Stimulated activated naive CD4-positive, alpha-beta T cell treated with Interleukin-2 at 50 U/mL for 16 hours (primary cell): ENCODE measurements at regions not wholly inside any gene's neighbourhood (a gene's known extent, or its start where the extent isn't known, plus 50 kb on each side); places are given as distances from the start of the nearest gene placed in this dataset.
"Not testable (repeated sequence)": the region's sequence is repeated elsewhere in the genome, so short reads cannot be mapped to it uniquely, and the experiment has no call there.

Source experiments
- DNase-seq: peaks from one replicate; lab custom pipeline; 2025; lab: John Stamatoyannopoulos, UW

- DNase-seq: no peak
Observed at GRCh38 chrX:896256-896655, 265.7 kb downstream of the SHOX start.

GRCh38 chrX:889966-890651 lies 259.5 kb downstream of the SHOX start:
- no peak for DNase-seq

DNA sequence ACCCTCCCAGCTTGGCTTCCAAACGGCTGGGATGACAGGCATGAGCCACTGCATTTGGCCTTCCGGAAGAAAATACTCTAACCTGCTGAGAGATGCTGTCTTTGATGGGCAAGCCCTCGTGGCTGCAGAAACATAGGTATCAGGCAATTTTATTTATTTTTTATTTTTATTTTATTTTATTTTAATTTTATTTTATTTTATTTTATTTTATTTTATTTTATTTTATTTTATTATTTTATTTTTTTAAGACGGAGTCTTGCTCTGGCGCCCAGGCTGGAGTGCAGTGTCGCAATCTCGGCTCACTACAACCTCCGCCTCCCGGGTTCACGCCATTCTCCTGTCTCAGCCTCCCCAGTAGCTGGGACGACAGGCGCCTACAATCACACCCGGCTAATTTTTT lies 257.1 kb downstream of the SHOX start:
- not testable (repeated sequence) for DNase-seq

DNA sequence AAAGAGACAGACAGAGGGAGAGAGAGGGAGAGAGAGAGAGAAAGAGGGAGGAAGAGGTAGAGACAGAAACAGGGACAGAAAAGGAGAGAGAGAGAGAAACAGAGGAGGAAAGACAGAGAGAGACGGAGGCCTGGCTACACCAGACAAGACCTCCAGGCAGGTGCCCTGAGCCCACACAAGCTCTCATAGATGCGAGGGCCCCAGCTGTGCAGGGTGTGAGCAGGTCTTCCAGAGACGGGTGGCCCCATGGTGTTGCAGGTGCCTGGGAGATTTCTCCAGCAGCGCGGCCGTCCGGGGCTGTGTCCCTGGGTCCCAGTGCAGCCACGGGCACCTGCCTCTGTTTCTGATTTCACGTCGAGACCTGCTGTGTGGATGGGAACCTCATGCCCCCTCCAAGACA lies 253.0 kb downstream of the SHOX start:
- no peak for DNase-seq

DNA sequence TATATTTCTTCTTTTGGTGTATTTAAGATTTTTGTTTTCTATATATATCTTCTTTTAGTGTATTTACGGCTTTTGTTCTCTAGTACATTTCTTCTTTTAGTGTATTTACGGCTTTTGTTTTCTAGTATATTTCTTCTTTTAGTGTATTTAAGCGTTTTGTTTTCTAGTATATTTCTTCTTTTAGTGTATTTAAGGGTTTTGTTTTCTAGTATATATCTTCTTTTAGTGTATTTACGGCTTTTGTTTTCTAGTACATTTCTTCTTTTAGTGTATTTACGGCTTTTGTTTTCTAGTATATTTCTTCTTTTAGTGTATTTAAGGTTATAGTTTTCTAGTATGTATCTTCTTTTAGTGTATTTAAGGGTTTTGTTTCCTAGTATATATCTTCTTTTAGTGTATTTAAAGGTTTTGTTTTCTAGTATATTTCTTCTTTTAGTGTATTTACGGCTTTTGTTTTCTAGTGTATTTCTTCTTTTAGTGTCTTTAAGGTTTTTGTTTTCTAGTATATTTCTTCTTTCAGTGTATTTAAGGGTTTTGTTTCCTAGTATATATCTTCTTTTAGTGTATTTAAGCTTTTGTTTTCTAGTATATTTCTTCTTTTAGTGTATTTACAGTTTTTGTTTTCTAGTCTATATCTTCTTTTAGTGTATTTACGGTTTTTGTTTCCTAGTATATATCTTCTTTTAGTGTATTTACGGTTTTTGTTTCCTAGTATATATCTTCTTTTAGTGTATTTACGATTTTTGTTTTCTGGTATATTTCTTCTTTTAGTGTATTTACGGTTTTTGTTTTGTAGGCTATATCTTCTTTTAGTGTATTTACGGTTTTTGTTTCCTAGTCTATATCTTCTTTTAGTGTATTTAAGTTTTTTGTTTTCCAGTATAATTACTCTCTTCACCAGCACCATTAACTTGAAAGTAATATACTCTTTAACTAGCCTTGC lies 249.4 kb downstream of the SHOX start:
- not testable (repeated sequence) for DNase-seq

GRCh38 chrX:874061-874460 lies 243.5 kb downstream of the SHOX start:
- DNase-seq: no peak

- no peak for DNase-seq
Observed at GRCh38 chrX:873016-873415, 242.4 kb downstream of the SHOX start.

DNA sequence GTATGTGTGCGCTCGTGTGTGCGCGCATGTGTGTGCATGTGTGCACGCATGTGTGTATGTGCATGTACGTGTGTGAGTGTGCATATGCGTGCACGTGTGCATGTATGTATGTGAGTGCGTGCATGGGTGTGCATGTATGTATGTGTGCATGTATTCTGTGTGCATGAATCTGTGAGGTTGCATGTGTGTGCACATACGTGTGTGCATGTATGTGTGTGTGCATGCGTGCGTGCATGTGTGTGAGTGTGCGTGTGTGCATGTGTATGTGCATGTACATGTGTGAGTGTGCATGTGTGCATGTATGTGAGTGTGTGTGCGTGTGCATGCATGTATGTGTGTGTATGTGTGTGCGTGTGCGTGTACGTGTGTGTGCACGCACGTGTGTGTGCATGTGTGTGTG lies 241.5 kb downstream of the SHOX start:
- no peak for DNase-seq

DNA sequence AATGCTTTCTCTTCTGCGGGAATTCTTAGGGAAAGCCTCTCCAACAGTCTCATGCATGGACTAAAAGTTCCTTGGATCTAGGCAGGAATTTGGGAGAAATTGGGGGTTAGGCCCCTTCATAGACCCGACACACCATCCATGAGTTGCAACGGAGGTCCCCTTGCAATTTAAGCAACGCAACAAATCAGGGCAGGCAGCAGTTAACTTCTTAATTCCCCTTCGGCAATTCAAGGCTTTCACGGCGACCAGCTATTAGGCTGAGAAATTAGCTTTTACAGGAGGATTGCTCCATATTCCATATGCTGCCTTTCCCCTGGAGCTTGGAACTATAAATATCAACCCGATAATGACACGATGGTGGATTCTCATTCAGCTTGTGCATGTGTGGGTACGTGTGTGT lies 241.0 kb downstream of the SHOX start:
- DNase-seq: no peak

GRCh38 chrX:867966-868647 lies 237.5 kb downstream of the SHOX start:
- no peak for DNase-seq

- DNase-seq: no peak
Observed at GRCh38 chrX:867502-867901, 236.9 kb downstream of the SHOX start.

GRCh38 chrX:866441-866990 lies 235.9 kb downstream of the SHOX start:
- no peak for DNase-seq

- DNase-seq: no peak
Observed at GRCh38 chrX:865422-865821, 234.8 kb downstream of the SHOX start.

DNA sequence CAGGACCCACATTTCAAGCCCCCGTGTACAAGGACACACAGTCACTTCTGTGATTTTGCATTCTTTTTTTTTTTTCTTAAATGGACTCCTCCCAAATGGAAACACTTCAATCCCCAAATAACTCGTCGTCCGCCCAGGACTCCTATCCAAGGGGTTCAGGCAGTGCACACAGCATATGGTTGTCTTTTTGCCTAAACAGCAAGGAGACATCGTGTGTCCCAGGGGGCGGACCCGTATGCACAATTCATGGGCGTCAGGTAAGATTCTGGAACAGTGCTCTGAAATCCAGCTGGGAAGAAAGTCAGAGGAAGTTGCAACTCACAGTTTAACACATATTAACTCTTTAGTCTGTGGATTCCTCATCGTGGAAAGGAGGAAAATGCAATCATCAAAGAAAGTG lies 231.3 kb downstream of the SHOX start:
- DNase-seq: no peak

- DNase-seq: no peak
Observed at GRCh38 chrX:861340-861890, 230.8 kb downstream of the SHOX start.

GRCh38 chrX:859329-859728 lies 228.7 kb downstream of the SHOX start:
- DNase-seq: no peak

DNA sequence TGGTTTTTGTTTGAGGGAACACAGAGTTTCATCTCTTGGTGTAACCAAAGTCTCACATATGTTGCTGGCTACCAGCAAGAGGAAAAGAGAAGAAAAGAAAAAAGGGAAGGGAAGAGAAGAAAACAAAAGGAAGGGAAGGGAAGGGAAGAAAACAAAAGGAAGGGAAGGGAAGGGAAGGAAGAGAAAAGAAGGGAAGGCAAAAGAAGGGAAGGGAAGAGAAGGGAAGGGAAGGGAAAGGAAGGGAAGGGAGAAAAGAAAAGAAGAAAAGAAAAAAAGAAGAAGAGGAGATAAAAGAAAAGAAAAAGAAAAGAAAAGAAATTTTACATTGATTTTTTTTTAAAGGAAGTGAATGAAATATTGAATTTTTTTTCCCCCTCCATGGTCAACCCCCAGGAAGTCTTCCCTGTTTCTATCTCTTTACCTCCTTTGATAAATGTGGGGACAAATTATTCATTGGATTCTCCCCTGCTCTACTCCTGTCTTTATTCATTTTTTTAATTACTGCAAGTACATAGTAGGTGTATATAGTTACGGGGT lies 228.0 kb downstream of the SHOX start:
- DNase-seq: no peak

- DNase-seq: no peak
Observed at GRCh38 chrX:857376-857775, 226.8 kb downstream of the SHOX start.

DNA sequence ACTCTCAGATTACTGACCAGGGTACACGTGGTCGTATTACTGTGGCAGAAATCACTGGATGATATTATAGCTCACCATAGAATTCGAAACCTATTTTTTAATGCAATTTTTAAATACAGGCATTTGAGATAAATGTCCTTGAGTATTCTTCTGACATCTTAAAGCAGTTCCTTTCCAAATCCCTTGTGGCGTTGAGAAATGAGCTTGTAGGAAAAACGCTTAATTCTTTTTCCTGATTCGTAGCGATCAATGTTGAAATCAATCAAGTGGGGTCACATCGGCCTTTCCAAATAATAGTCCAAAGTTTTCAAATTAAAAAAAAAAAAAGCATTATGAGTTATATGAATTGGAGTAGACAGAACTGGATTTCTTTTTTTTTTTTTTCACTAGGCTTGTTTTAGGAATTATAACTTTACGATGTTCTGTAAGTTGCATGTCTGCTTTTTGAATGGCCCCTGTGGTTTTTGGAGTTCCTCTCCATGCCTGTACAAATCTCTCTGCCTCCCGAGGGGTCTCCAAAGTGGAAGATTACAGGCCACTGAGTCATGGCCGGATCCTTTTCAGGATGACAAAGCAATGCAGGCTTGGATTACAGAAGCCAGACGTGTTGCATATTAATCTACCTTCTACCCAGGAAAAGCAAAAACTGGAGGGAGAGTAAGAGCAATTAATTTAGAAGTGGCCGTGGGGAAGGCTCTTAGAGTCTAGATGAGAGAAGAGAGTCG lies 226.1 kb downstream of the SHOX start:
- no peak for DNase-seq

DNA sequence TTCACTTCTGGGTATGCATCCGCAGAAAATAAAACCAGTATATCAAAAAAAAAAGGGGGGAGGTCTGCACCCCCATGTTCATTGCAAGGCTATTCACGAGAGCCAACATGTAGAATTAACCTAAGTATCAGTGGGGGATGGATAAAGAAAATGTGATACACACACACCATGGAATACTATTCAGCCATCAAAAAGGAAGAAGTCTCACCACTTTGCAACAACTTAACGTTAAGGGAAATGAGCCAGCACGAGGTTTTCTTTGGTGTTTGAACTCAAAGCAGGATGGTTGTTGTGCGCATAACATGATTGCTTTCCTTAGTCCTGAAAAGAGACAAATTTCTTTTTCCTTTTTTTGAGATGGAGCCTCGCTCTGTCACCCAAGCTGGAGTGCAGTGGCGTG lies 222.7 kb downstream of the SHOX start:
- DNase-seq: no peak

GRCh38 chrX:850471-850916 lies 219.9 kb downstream of the SHOX start:
- no peak for DNase-seq
